ENCODE measurements at regions not wholly inside any gene's neighbourhood (a gene's known extent, or its start where the extent isn't known, plus 50 kb on each side); places are given as distances from the start of the nearest gene placed in this dataset.

- no peak for TF ChIP-seq EZH2phosphoT487 (IDR thresholded peaks at IDR 0.05; ENCODE audit: borderline replicate concordance, low read depth, low read length)
- no peak for TF ChIP-seq CTCF (conservative IDR thresholded peaks at IDR 0.05; ENCODE audit: low read length)
These were observed 75.5 kb upstream of the IPO9 start for GRCh38 chr1:201753492-201753891.

All from OCI-LY7 (cell line).